ENCODE measurements at regions not wholly inside any gene's neighbourhood (a gene's known extent, or its start where the extent isn't known, plus 50 kb on each side); places are given as distances from the start of the nearest gene placed in this dataset.
"Not testable (repeated sequence)": the region's sequence is repeated elsewhere in the genome, so short reads cannot be mapped to it uniquely, and the experiment has no call there.

DNA sequence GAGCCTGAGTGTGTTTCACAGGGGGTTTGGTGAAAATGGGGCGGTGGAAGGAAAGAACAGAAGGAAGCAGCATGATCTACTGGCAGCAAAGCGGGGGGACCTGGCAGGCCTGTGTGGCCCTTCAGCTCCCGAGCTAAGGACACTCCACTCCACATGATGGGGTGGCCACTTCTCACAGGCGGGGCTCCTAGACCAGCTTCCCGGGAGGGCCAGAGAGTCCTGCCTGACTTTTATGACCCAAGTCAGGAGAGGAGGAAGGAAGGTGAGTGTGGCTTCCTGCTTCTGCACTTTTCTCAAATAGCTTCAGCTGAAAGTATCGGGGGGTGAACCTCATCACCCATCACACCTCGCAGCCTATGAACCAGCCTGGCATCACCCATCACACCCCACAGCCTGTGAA lies 117.5 kb upstream of the AFDN start:
- WGBS (ENCODE audit: insufficient coverage, insufficient read length), result no CpG with 5 or more reads among the region's 7 CpGs
- H3K4me1 ChIP-seq (ENCODE audit: control insufficient read depth, insufficient read depth, low read length), result 0 out of 2 replicates have a peak, but pooled peaks cover 2% of the 10 kb centered on the region
- H3K27me3 ChIP-seq (ENCODE audit: control insufficient read depth, insufficient read depth, low read length), result no peaks in the 10 kb centered on the region
- H3K27ac ChIP-seq (ENCODE audit: low read length), result no peak overlapping the region
- H3K36me3 ChIP-seq (ENCODE audit: control insufficient read depth, insufficient read depth, low read length), result no peaks in the 10 kb centered on the region; the same call in 1 of the 2 replicates
- DNase-seq (ENCODE audit: low read depth, low spot score), result no peak
- H3K4me3 ChIP-seq (ENCODE audit: low read length), result no peak overlapping the region
- H3K9me3 ChIP-seq (ENCODE audit: control insufficient read depth, insufficient read depth, low read length), result no peaks in the 10 kb centered on the region

DNA sequence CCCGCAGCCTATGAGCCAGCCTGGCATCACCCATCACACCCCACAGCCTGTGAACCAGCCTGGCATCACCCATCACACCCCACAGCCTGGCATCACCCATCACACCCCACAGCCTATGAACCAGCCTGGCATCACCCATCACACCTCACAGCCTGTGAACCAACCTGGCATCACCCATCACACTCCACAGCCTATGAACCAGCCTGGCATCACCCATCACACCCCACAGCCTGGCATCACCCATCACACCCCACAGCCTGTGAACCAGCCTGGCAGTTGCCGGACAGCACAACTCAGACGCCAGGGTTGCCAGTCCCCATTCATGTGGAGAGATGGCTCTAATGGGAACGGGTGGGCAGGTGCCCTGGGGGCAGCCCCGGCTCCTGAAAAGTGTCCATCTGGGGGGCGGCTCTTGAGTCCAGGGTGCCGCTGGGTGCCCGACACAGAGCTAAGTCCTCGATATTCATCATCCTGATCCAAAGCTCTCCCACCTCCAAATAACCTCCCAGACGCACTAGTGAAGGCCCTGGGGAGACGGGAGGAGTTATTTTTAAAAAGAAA lies 116.9 kb upstream of the AFDN start:
- H3K4me1 ChIP-seq (ENCODE audit: control insufficient read depth, insufficient read depth, low read length); H3K4me3 ChIP-seq (ENCODE audit: low read length); H3K36me3 ChIP-seq (ENCODE audit: control insufficient read depth, insufficient read depth, low read length); H3K9me3 ChIP-seq (ENCODE audit: control insufficient read depth, insufficient read depth, low read length); H3K27me3 ChIP-seq (ENCODE audit: control insufficient read depth, insufficient read depth, low read length); DNase-seq (ENCODE audit: low read depth, low spot score); H3K27ac ChIP-seq (ENCODE audit: low read length): not testable (repeated sequence)
- no CpG with 5 or more reads among the region's 11 CpGs for whole genome bisulfite sequencing (ENCODE audit: insufficient coverage, insufficient read length)

DNA sequence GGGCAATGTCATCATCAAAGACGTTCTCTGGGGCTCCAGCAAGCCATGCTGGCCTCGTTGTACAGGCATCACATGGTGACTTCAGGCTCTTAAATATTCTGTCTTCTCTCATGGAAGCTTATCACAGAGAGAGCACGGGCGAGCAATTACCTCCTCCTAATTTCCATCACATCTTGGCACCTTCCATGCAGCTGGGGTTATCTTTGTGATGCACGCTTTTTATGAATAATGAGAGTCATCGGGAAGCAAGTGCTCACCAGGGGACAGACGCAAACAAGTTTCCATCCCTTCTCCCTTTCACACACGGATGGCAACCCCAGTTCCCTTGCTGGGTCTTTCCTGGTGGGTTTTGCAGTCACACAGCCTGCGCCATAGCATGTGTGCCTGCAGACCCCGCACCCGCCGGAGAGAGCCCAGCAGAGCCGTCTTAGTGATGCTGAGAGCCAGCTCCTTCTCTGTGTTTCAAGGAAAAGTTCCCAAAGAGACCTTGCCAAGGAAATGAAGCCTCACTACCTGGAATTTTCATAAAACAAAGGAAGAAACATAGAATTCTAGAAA lies 116.3 kb upstream of the AFDN start:
- no peak for DNase-seq (ENCODE audit: low read depth, low spot score)
- Histone ChIP-seq H3K9me3 (ENCODE audit: control insufficient read depth, insufficient read depth, low read length) (no peaks in the 10 kb centered on the region), H3K4me1 (ENCODE audit: control insufficient read depth, insufficient read depth, low read length) (0 out of 2 replicates have a peak, but pooled peaks cover 2% of the 10 kb centered on the region), H3K27ac (ENCODE audit: low read length) (no peak overlapping the region), H3K36me3 (ENCODE audit: control insufficient read depth, insufficient read depth, low read length) (no peaks in the 10 kb centered on the region; the same call in 1 of the 2 replicates), H3K4me3 (ENCODE audit: low read length) (no peak overlapping the region), H3K27me3 (ENCODE audit: control insufficient read depth, insufficient read depth, low read length) (no peaks in the 10 kb centered on the region)
- WGBS (ENCODE audit: insufficient coverage, insufficient read length), result no CpG with 5 or more reads among the region's 13 CpGs

DNA sequence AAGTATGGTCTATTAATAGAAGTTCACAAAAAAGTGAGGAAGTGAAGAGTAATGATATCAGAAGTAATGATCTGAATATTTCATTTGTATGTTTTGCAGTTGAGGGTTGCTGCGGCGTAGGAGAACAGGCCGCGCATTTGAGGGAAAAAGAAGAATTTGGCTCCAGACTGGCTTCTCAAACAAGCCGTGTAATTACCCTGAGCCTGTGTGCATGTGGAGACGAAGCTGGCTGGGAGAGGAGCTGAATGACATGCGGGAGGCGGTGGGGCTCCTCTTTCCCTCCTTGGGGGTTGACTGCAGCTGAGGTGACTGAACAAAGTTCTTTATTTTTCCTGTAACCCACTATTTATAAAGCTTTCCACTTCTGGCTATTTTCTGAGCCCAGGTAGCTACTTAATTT lies 115.5 kb upstream of the AFDN start:
- Histone ChIP-seq H3K27me3 (ENCODE audit: control insufficient read depth, insufficient read depth, low read length) (no peaks in the 10 kb centered on the region), H3K4me1 (ENCODE audit: control insufficient read depth, insufficient read depth, low read length) (0 out of 2 replicates have a peak, but pooled peaks cover 2% of the 10 kb centered on the region), H3K9me3 (ENCODE audit: control insufficient read depth, insufficient read depth, low read length) (no peaks in the 10 kb centered on the region), H3K27ac (ENCODE audit: low read length) (no peak overlapping the region), H3K36me3 (ENCODE audit: control insufficient read depth, insufficient read depth, low read length) (no peaks in the 10 kb centered on the region; the same call in 1 of the 2 replicates), H3K4me3 (ENCODE audit: low read length) (no peak overlapping the region)
- DNase-seq (ENCODE audit: low read depth, low spot score), result no peak
- WGBS (ENCODE audit: insufficient coverage, insufficient read length), result no CpG with 5 or more reads among the region's 8 CpGs

DNA sequence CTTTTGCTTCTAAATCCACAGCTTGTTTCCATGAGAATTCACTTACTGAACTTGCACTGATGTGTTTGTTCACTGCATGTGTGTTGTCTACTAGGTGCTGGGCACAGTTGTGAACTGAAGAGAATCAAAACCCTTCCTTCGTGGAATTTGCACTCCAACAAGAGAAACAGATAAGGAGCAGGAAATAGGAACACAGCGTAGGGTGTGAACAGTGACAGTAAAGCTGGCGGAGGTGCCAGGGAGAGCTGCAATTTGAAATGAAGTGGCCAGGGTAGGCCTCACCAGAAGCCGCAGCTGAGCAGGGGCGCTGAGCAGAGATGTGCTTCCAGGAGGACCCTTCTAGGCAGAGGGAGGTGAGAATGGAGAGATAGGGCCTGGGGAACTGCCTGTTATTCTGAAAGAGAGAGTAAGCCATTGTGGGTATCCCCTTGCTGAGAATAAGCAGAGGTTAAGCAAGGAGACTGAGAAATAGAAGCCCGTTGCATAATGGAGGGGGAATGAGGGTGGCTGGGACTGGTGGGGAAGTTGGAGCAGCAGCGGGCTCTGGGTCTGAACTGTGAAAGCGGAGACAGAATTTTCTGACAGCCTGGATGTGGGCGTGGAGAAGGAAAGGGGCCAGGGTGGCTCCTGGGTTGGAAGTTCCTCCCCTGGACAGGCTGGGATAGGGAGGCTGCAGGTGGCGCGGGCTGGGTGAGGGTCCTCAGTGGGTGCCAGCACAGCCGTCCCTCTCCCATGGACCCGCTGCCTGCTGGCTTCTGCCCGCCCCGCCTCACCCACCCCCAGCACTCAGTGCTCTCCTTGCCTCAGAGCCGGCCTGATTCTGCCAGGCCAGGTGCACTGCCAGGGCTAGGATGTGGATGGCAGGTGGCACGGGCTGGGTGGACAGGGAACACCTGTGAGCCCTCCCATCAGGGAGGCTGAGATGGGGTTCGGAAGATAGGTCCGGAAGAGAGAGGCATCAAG lies 114.7 kb upstream of the AFDN start:
- Histone ChIP-seq H3K4me1 (ENCODE audit: control insufficient read depth, insufficient read depth, low read length) (0 out of 2 replicates have a peak, but pooled peaks cover 2% of the 10 kb centered on the region), H3K4me3 (ENCODE audit: low read length) (no peak overlapping the region), H3K9me3 (ENCODE audit: control insufficient read depth, insufficient read depth, low read length) (no peaks in the 10 kb centered on the region), H3K36me3 (ENCODE audit: control insufficient read depth, insufficient read depth, low read length) (no peaks in the 10 kb centered on the region; the same call in 1 of the 2 replicates), H3K27me3 (ENCODE audit: control insufficient read depth, insufficient read depth, low read length) (no peaks in the 10 kb centered on the region), H3K27ac (ENCODE audit: low read length) (no peak overlapping the region)
- no peak for DNase-seq (ENCODE audit: low read depth, low spot score)
- WGBS (ENCODE audit: insufficient coverage, insufficient read length), result no CpG with 5 or more reads among the region's 19 CpGs

DNA sequence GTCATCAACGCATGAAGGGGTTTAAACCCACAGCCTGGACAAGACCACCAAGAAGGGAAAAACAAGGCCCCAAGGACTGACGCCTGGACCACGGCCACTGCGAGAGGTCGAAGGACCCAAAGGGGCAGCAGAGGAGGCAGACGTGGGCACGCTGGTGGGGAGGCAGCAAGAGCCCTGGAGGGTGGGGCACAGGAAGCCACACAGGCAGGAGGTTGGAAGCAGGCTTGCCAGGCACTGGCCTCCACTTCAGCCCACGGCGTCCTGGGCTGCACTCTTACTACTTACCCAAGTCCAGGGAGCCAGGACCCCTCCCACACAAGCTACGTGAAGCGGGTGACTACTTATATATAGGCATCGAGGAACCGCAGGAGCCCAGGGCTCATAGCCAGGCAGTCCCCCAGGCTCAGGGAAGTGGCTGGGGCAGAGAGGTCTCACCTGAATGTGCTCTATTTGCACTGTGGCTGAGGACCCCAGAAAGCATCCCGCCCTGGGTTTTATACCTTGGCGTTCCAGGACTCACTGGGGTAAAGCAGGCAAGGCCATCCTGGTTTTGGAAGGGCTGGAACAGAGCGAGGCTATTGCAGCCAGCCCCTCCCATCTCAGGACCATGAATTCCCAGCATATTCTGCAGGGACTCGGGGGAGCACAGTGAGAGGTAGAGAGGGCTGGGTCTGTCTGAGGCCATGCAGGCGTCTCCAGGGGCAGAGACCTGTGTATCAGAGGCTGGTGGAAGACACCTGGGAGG lies 113.8 kb upstream of the AFDN start:
- WGBS (ENCODE audit: insufficient coverage, insufficient read length), result no CpG with 5 or more reads among the region's 18 CpGs
- DNase-seq (ENCODE audit: low read depth, low spot score), result no peak
- H3K9me3 ChIP-seq (ENCODE audit: control insufficient read depth, insufficient read depth, low read length), result no peaks in the 10 kb centered on the region
- 0 out of 2 replicates have a peak, but pooled peaks cover under 1% of the 10 kb centered on the region for H3K4me1 ChIP-seq (ENCODE audit: control insufficient read depth, insufficient read depth, low read length)
- no peaks in the 10 kb centered on the region; the same call in 1 of the 2 replicates for H3K36me3 ChIP-seq (ENCODE audit: control insufficient read depth, insufficient read depth, low read length)
- no peaks in the 10 kb centered on the region for H3K27me3 ChIP-seq (ENCODE audit: control insufficient read depth, insufficient read depth, low read length)
- no peak overlapping the region for H3K4me3 ChIP-seq (ENCODE audit: low read length)
- no peak overlapping the region for H3K27ac ChIP-seq (ENCODE audit: low read length)

DNA sequence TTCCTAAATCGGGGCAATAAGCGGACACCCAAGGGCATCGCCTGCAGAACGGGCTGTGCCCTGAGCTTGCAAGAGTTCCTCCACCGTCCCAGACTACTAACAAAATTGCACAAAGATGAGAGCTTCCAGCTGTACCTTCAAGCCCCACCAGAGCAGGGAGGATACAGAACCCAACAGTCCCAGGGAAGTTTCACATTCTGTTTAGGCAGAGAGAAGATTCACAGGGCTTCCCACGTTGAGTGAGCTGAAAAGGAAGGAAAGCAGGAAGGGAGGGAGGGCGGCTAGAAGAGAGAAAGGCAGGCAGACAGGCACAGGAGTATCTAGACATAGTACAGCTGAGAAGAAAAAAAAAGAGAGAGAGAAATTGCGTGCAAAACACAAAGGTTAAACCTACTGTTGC lies 112.6 kb upstream of the AFDN start:
- Histone ChIP-seq H3K4me1 (ENCODE audit: control insufficient read depth, insufficient read depth, low read length) (no peaks in the 10 kb centered on the region), H3K36me3 (ENCODE audit: control insufficient read depth, insufficient read depth, low read length) (no peaks in the 10 kb centered on the region; the same call in 1 of the 2 replicates), H3K27me3 (ENCODE audit: control insufficient read depth, insufficient read depth, low read length) (no peaks in the 10 kb centered on the region), H3K4me3 (ENCODE audit: low read length) (no peak overlapping the region), H3K9me3 (ENCODE audit: control insufficient read depth, insufficient read depth, low read length) (no peaks in the 10 kb centered on the region), H3K27ac (ENCODE audit: low read length) (no peak overlapping the region)
- WGBS (ENCODE audit: insufficient coverage, insufficient read length), result no CpG with 5 or more reads among the region's 8 CpGs
- DNase-seq (ENCODE audit: low read depth, low spot score), result no peak

DNA sequence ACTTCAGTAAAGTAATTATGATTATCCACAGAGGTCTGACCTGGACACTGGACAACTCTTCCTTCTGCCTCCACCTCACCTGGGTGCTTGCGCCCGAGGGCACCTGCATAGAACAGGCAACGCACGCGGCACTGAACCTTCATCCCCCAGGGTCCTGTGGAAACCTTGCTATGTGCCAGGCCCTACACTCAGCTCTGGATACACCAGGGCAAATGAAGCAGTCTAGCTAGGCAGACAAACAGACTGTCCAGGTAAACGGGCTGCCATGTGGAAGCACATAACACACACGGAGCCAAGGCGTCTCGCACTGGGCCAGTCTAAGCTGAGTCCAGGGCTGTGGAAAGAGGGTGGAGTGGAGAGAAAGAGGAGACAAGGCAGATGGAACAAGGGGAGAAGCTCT lies 109.3 kb upstream of the AFDN start:
- Histone ChIP-seq H3K36me3 (ENCODE audit: control insufficient read depth, insufficient read depth, low read length) (no peaks in the 10 kb centered on the region; the same call in 1 of the 2 replicates), H3K4me1 (ENCODE audit: control insufficient read depth, insufficient read depth, low read length) (no peaks in the 10 kb centered on the region), H3K27me3 (ENCODE audit: control insufficient read depth, insufficient read depth, low read length) (no peaks in the 10 kb centered on the region), H3K27ac (ENCODE audit: low read length) (no peak overlapping the region), H3K9me3 (ENCODE audit: control insufficient read depth, insufficient read depth, low read length) (no peaks in the 10 kb centered on the region), H3K4me3 (ENCODE audit: low read length) (no peak overlapping the region)
- no CpG with 5 or more reads among the region's 9 CpGs for whole genome bisulfite sequencing (ENCODE audit: insufficient coverage, insufficient read length)
- DNase-seq (ENCODE audit: low read depth, low spot score), result no peak

DNA sequence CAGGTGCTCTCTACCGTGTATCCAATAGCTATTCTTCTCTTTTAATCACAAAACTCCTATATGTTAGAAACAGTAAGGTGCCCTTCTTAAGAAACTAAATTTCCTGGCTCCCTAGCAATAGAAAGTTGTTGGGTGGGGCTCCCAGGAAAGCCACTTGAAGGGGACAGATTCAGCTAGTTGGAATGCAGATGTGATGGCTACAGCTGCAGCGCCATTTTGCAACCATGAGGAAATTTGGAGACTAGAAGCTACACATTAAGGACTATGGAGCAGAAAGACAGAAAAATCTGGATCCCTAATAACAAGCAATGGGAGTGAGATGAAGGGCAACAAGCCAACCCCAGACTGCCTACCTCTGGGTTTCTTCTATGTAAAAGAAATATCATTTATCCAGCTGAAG lies 108.8 kb upstream of the AFDN start:
- no peaks in the 10 kb centered on the region for H3K9me3 ChIP-seq (ENCODE audit: control insufficient read depth, insufficient read depth, low read length)
- H3K4me1 ChIP-seq (ENCODE audit: control insufficient read depth, insufficient read depth, low read length), result no peaks in the 10 kb centered on the region
- H3K27me3 ChIP-seq (ENCODE audit: control insufficient read depth, insufficient read depth, low read length), result no peaks in the 10 kb centered on the region
- no peaks in the 10 kb centered on the region for H3K36me3 ChIP-seq (ENCODE audit: control insufficient read depth, insufficient read depth, low read length)
- DNase-seq (ENCODE audit: low read depth, low spot score), result no peak
- no peak overlapping the region for H3K27ac ChIP-seq (ENCODE audit: low read length)
- no peak overlapping the region for H3K4me3 ChIP-seq (ENCODE audit: low read length)
- WGBS (ENCODE audit: insufficient coverage, insufficient read length), result no CpG with 5 or more reads among the region's 2 CpGs

DNA sequence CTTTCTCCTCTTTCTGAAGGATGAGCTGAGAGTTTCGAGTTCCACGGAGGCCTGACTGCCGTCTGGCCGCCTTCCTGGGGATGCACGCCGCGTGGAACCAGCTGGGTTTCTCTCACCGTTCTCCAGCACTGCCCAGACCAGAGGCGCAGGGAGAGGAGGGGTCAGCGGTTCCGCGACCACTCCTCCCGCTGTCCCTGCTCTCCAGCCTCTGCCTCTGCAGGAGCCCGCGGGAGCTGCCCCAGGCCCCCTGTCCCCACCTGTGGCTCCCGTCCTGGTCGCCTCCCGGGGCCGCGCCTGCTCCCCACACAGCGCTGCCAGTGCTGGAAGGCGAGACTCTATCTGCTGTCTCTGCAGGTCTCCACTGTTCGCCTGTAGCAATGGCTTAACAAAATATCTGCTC lies 106.8 kb upstream of the AFDN start:
- no peak overlapping the region for H3K4me3 ChIP-seq (ENCODE audit: low read length)
- WGBS (ENCODE audit: insufficient coverage, insufficient read length), result no CpG with 5 or more reads among the region's 23 CpGs
- H3K27me3 ChIP-seq (ENCODE audit: control insufficient read depth, insufficient read depth, low read length), result no peaks in the 10 kb centered on the region
- H3K4me1 ChIP-seq (ENCODE audit: control insufficient read depth, insufficient read depth, low read length), result no peaks in the 10 kb centered on the region
- no peaks in the 10 kb centered on the region for H3K36me3 ChIP-seq (ENCODE audit: control insufficient read depth, insufficient read depth, low read length)
- no peaks in the 10 kb centered on the region for H3K9me3 ChIP-seq (ENCODE audit: control insufficient read depth, insufficient read depth, low read length)
- no peak for DNase-seq (ENCODE audit: low read depth, low spot score)
- H3K27ac ChIP-seq (ENCODE audit: low read length), result no peak overlapping the region

Data from iPS DF 6.9 (cell line).